GM20000 (cell line): ENCODE measurements at regions not wholly inside any gene's neighbourhood (a gene's known extent, or its start where the extent isn't known, plus 50 kb on each side); places are given as distances from the start of the nearest gene placed in this dataset.

Source experiments
- DNase-seq: peaks from one replicate; pipeline ENCODE4 v3.0.0; 2012; ENCODE audit warnings: low spot score
- CTCF ChIP-seq: IDR thresholded peaks from 2 replicates; pipeline ENCODE4 v1.5.1; 2012; ENCODE audit warnings: mild to moderate bottlenecking, control low read depth; ENCODE audit errors: extremely low read depth, missing control alignments

- no peak for DNase-seq
- TF ChIP-seq CTCF = no peak
These were observed 108.6 kb upstream of the GPR26 start for GRCh38 chr10:123557366-123558108.

- no peak for TF ChIP-seq CTCF
- no peak for DNase-seq
These were observed 107.5 kb upstream of the GPR26 start for GRCh38 chr10:123558651-123559050.

GRCh38 chr10:123559066-123559822 is 106.9 kb upstream of the GPR26 start:
- peak; percentile 96 for TF ChIP-seq CTCF
- DNase-seq = peak; percentile 82

GRCh38 chr10:123559823-123560092 is 106.4 kb upstream of the GPR26 start:
- DNase-seq = no peak
- TF ChIP-seq CTCF = no peak

GRCh38 chr10:123560301-123561140 is 105.6 kb upstream of the GPR26 start:
- no peak for TF ChIP-seq CTCF
- no peak for DNase-seq

- no peak for TF ChIP-seq CTCF
These were observed 105.1 kb upstream of the GPR26 start for GRCh38 chr10:123561141-123561440.

GRCh38 chr10:123562387-123562786 is 103.8 kb upstream of the GPR26 start:
- no peak for DNase-seq
- no peak for TF ChIP-seq CTCF

More at GRCh38 chr10:123561141-123561440, 105.1 kb upstream of the GPR26 start:
- DNase-seq = no peak
